ENCODE measurements at regions not wholly inside any gene's neighbourhood (a gene's known extent, or its start where the extent isn't known, plus 50 kb on each side); places are given as distances from the start of the nearest gene placed in this dataset.
"Not testable (repeated sequence)": the region's sequence is repeated elsewhere in the genome, so short reads cannot be mapped to it uniquely, and the experiment has no call there.

DNA sequence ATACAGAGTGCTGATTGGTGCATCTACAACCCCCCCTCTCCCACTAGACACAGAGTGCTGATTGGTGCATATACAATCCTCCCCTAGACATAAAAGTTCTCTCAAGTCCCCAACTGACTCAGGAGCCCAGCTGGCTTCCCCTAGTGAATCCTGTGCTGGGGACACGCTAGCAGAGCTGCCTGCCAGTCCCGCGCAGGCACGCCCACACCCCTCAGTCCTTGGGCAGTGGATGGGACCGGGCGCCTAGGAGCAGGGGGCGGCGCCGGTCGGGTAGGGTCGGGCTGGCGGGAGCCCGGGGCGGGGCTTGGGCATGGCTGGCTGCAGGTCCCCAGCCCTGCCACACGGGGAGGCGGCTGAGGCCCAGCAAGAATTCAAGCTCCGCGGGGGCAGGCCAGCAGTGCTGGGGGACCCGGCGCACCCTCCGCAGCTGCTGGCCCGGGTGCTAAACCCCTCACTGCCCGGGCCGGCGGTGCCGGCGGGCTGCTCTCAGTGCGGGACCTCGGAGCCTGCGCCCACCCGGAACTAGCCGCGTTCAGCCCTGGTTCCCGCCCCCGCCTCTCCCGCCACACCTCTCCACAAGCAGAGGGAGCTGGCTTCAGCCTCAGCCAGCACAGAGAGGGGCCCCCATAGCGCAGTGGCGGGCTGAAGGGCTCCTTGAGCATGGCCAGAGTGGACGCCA lies 64.3 kb upstream of the DDHD1 start:
- H3K4me3 ChIP-seq (ENCODE audit: low read depth in 1 of 5, low read length in 5 of 5): peak overlapping the region; percentile 66 to 85 (median 69)
- no peak overlapping the region for H3K27ac ChIP-seq (ENCODE audit: low read depth, low read length)
- H3K4me1 ChIP-seq (ENCODE audit: control insufficient read depth in 5 of 5, insufficient read depth in 5 of 5, low read length in 5 of 5): peaks cover 0 to 12% (median 8%) of the 10 kb centered on the region in 5 donors
- peak overlapping the region in 4 of 5 donors; percentile 59 to 85 (median 64) for H3K9ac ChIP-seq (ENCODE audit: low read length in 5 of 5)
- H3K9me3 ChIP-seq (ENCODE audit: control insufficient read depth in 5 of 5, low read length in 5 of 5): no peaks in the 10 kb centered on the region
- no peaks in the 10 kb centered on the region for H3K27me3 ChIP-seq (ENCODE audit: control insufficient read depth in 5 of 5, insufficient read depth in 4 of 5, low read length in 5 of 5)
- no peaks in the 10 kb centered on the region for H3K36me3 ChIP-seq (ENCODE audit: control insufficient read depth in 5 of 5, insufficient read depth in 5 of 5, low read length in 5 of 5)

DNA sequence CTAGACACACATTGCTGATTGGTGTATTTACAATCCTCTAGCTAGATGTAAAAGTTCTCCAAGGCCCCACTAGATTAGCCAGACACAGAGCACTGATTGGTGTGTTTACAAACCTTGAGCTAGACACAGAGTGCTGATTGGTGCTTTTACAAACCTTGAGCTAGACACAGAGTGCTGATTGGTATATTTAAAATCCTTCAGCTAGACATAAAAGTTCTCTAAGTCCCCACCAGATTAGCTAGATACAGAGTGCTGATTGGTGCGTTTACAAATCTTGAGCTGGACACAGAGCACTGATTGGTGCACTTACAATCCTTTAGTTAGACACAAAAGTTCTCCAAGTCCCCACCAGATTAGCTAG lies 63.8 kb upstream of the DDHD1 start:
- Histone ChIP-seq H3K9ac (ENCODE audit: low read length in 5 of 5) (peak overlapping the region in 1 of 5 donors; percentile 45), H3K4me1 (ENCODE audit: control insufficient read depth in 5 of 5, insufficient read depth in 5 of 5, low read length in 5 of 5) (peaks cover 0 to 12% (median 8%) of the 10 kb centered on the region in 5 donors), H3K4me3 (ENCODE audit: low read depth in 1 of 5, low read length in 5 of 5) (peak overlapping the region; percentile 62 to 85 (median 69))
- H3K27me3 ChIP-seq (ENCODE audit: control insufficient read depth in 5 of 5, insufficient read depth in 4 of 5, low read length in 5 of 5); H3K27ac ChIP-seq (ENCODE audit: low read depth, low read length); H3K9me3 ChIP-seq (ENCODE audit: control insufficient read depth in 5 of 5, low read length in 5 of 5); H3K36me3 ChIP-seq (ENCODE audit: control insufficient read depth in 5 of 5, insufficient read depth in 5 of 5, low read length in 5 of 5): not testable (repeated sequence)

DNA sequence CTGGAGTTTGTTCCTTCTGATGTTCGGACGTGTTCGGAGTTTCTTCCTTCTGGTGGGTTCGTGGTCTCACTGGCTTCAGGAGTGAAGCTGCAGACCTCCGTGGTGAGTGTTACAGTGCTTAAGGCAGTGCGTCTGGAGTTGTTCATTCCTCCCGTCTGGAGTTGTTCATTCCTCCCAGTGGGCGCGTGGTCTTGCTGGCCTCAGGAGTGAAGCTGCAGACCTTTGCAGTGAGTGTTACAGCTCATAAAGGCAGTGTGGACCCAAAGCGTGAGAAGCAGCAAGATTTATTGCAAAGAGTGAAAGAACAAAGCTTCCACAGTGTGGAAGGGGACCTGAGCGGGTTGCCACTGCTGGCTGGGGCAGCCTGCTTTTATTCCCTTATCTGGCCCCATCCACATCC lies 63.4 kb upstream of the DDHD1 start:
- peaks cover 0 to 12% (median 8%) of the 10 kb centered on the region in 5 donors for H3K4me1 ChIP-seq (ENCODE audit: control insufficient read depth in 5 of 5, insufficient read depth in 5 of 5, low read length in 5 of 5)
- not testable (repeated sequence) for H3K36me3 ChIP-seq (ENCODE audit: control insufficient read depth in 5 of 5, insufficient read depth in 5 of 5, low read length in 5 of 5); H3K4me3 ChIP-seq (ENCODE audit: low read depth in 1 of 5, low read length in 5 of 5); H3K9ac ChIP-seq (ENCODE audit: low read length in 5 of 5); H3K9me3 ChIP-seq (ENCODE audit: control insufficient read depth in 5 of 5, low read length in 5 of 5); H3K27me3 ChIP-seq (ENCODE audit: control insufficient read depth in 5 of 5, insufficient read depth in 4 of 5, low read length in 5 of 5); H3K27ac ChIP-seq (ENCODE audit: low read depth, low read length)

DNA sequence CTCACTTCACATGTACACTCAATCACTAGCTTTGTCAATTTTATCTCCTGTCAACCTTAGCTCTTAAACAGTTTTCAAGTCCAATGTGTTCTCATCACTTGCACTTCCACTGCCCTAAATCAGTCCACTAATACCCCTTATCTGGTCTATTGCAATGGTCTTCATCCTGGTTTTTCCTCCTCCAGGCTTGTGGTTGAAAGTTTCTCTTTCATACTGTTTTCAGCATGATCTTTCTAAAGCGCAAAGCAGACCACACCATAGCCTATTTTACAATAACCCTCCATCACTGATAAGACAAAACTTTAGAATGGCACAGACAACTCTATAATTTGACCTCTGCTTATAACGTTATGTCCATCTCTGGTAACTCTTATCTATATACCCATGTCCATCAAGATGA lies 62.0 kb upstream of the DDHD1 start:
- Histone ChIP-seq H3K27ac (ENCODE audit: low read depth, low read length) (no peak overlapping the region), H3K36me3 (ENCODE audit: control insufficient read depth in 5 of 5, insufficient read depth in 5 of 5, low read length in 5 of 5) (no peaks in the 10 kb centered on the region), H3K4me1 (ENCODE audit: control insufficient read depth in 5 of 5, insufficient read depth in 5 of 5, low read length in 5 of 5) (peaks cover 0 to 15% (median 8%) of the 10 kb centered on the region in 5 donors), H3K27me3 (ENCODE audit: control insufficient read depth in 5 of 5, insufficient read depth in 4 of 5, low read length in 5 of 5) (no peaks in the 10 kb centered on the region), H3K9ac (ENCODE audit: low read length in 5 of 5) (peak overlapping the region in 1 of 5 donors; percentile 11), H3K4me3 (ENCODE audit: low read depth in 1 of 5, low read length in 5 of 5) (no peak overlapping the region), H3K9me3 (ENCODE audit: control insufficient read depth in 5 of 5, low read length in 5 of 5) (no peaks in the 10 kb centered on the region)

DNA sequence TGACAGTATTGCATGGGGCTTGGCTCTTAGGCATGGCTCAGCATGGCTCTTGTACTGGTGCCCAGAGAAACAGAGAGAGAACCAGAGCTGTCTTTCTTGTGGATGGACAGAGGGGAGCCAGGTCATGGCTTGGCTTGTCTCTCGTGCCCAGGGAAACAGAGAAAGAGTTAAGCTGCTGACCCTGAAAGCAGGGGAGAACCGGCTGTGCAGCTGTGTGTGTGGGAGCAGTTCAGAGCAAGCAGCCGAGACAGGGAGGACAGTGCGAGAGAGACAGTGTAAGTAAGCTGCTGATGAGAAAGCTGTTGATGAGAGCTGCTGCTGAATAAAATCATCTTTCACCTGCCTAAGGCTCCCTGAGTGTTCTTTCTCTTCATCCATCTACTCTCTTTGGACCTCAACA lies 61.3 kb upstream of the DDHD1 start:
- Histone ChIP-seq H3K4me3 (ENCODE audit: low read depth in 1 of 5, low read length in 5 of 5) (no peak overlapping the region), H3K36me3 (ENCODE audit: control insufficient read depth in 5 of 5, insufficient read depth in 5 of 5, low read length in 5 of 5) (no peaks in the 10 kb centered on the region), H3K9ac (ENCODE audit: low read length in 5 of 5) (no peak overlapping the region), H3K27me3 (ENCODE audit: control insufficient read depth in 5 of 5, insufficient read depth in 4 of 5, low read length in 5 of 5) (no peaks in the 10 kb centered on the region), H3K27ac (ENCODE audit: low read depth, low read length) (no peak overlapping the region), H3K4me1 (ENCODE audit: control insufficient read depth in 5 of 5, insufficient read depth in 5 of 5, low read length in 5 of 5) (peaks cover 0 to 15% (median 8%) of the 10 kb centered on the region in 5 donors), H3K9me3 (ENCODE audit: control insufficient read depth in 5 of 5, low read length in 5 of 5) (no peaks in the 10 kb centered on the region)

DNA sequence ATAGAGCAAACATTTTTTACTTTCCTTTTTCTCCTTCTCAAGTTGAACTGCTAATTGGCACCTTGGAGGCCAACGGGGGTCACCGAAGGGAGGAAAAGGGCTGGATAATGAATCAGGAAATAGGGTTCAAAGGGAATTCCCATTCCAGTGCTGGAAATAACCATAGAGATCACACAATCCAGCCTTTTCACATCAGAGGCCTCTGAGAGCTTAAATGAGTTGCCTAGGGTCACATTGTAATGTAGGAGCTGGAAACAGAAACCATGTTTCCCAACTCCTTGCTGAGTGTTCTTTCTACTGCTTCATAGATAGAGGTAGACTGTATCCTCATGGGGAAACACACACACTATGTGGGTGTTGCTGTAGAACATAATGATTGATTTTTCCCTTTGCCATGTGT lies 60.6 kb upstream of the DDHD1 start:
- Histone ChIP-seq H3K9ac (ENCODE audit: low read length in 5 of 5) (no peak overlapping the region), H3K36me3 (ENCODE audit: control insufficient read depth in 5 of 5, insufficient read depth in 5 of 5, low read length in 5 of 5) (no peaks in the 10 kb centered on the region), H3K27ac (ENCODE audit: low read depth, low read length) (no peak overlapping the region), H3K4me1 (ENCODE audit: control insufficient read depth in 5 of 5, insufficient read depth in 5 of 5, low read length in 5 of 5) (peaks cover 0 to 21% (median 12%) of the 10 kb centered on the region in 5 donors), H3K9me3 (ENCODE audit: control insufficient read depth in 5 of 5, low read length in 5 of 5) (no peaks in the 10 kb centered on the region), H3K27me3 (ENCODE audit: control insufficient read depth in 5 of 5, insufficient read depth in 4 of 5, low read length in 5 of 5) (no peaks in the 10 kb centered on the region), H3K4me3 (ENCODE audit: low read depth in 1 of 5, low read length in 5 of 5) (no peak overlapping the region)

DNA sequence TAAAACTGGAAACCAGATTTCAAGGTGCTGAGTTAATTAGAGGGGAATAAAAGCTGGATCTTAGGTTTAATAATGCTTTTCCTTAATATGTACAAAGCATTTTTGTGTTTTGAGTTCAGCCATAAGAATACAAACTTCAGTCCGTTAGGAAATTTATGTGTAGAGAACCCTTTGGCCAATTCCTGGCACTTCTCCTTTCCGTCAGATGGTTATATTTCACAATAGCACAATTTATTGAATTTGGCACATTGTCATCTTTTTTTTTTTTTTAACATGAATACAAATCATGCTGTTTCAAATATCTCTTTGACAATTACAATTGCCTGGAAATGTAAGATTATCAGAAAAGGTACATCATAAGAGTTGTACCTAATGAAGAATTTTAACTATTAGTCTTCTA lies 56.2 kb upstream of the DDHD1 start:
- no peak overlapping the region for H3K9ac ChIP-seq (ENCODE audit: low read length in 5 of 5)
- no peak overlapping the region for H3K4me3 ChIP-seq (ENCODE audit: low read depth in 1 of 5, low read length in 5 of 5)
- H3K27me3 ChIP-seq (ENCODE audit: control insufficient read depth in 5 of 5, insufficient read depth in 4 of 5, low read length in 5 of 5): no peaks in the 10 kb centered on the region
- peaks cover 0 to 13% (median 3%) of the 10 kb centered on the region in 5 donors for H3K4me1 ChIP-seq (ENCODE audit: control insufficient read depth in 5 of 5, insufficient read depth in 5 of 5, low read length in 5 of 5)
- no peaks in the 10 kb centered on the region for H3K36me3 ChIP-seq (ENCODE audit: control insufficient read depth in 5 of 5, insufficient read depth in 5 of 5, low read length in 5 of 5)
- H3K9me3 ChIP-seq (ENCODE audit: control insufficient read depth in 5 of 5, low read length in 5 of 5): no peaks in the 10 kb centered on the region
- H3K27ac ChIP-seq (ENCODE audit: low read depth, low read length): no peak overlapping the region

Measured in subcutaneous abdominal adipose tissue (tissue), 5 donors.